Liver (tissue), 8 donors: ENCODE measurements at regions not wholly inside any gene's neighbourhood (a gene's known extent, or its start where the extent isn't known, plus 50 kb on each side); places are given as distances from the start of the nearest gene placed in this dataset.

Source experiments
- DNase-seq: peaks from one replicate; pipeline ENCODE4 v3.0.0-alpha.2; 2017; ENCODE audit warnings: low spot score
- H3K27ac ChIP-seq, 2 donors: one replicate each; pipeline ENCODE4 v1.7.0; 2013; ENCODE audit warnings: inconsistent platforms in 2 of 2, low read length in 2 of 2, control low read depth in 1 of 2, low read depth in 1 of 2, mild to moderate bottlenecking in 1 of 2
- H3K27me3 ChIP-seq, 4 donors: one replicate each; pipeline versions ENCODE4 v1.6.1 to v1.7.0; 2013; ENCODE audit warnings: low read length in 3 of 4, inconsistent platforms in 1 of 4, mild to moderate bottlenecking in 1 of 4, moderate library complexity in 1 of 4; ENCODE audit not compliant: control insufficient read depth in 4 of 4, insufficient read depth in 4 of 4
- H3K36me3 ChIP-seq, 4 donors: one replicate each; pipeline versions ENCODE4 v1.6.1 to v1.7.0; 2013; ENCODE audit warnings: low read length in 3 of 4, mild to moderate bottlenecking in 3 of 4, low read depth in 1 of 4, moderate library complexity in 1 of 4; ENCODE audit not compliant: control insufficient read depth in 4 of 4, insufficient read depth in 3 of 4
- H3K4me1 ChIP-seq, 4 donors: one replicate each; pipeline versions ENCODE4 v1.6.1 to v1.7.0; 2013; ENCODE audit warnings: low read length in 3 of 4, mild to moderate bottlenecking in 3 of 4, moderate library complexity in 1 of 4; ENCODE audit not compliant: control insufficient read depth in 4 of 4, insufficient read depth in 4 of 4
- H3K4me3 ChIP-seq, 3 donors: one replicate each; pipeline versions ENCODE4 v1.6.1 to v1.7.0; 2013; ENCODE audit warnings: low read length in 3 of 3, control low read depth in 1 of 3, low read depth in 1 of 3, mild to moderate bottlenecking in 1 of 3
- H3K9ac ChIP-seq, 2 donors: one replicate each; pipeline ENCODE4 v1.7.0; 2013; ENCODE audit warnings: low read length in 2 of 2, mild to moderate bottlenecking in 2 of 2, moderate library complexity in 2 of 2, control low read depth in 1 of 2, low read depth in 1 of 2
- H3K9me3 ChIP-seq, 4 donors: one replicate each; pipeline versions ENCODE4 v1.6.1 to v1.7.0; 2013; ENCODE audit warnings: low read length in 3 of 4; ENCODE audit not compliant: control insufficient read depth in 4 of 4
- EGR1 ChIP-seq, 2 donors: IDR thresholded peaks; 2 replicates each; pipeline ENCODE4 v1.6.1; 2016 to 2018; ENCODE audit warnings: antibody characterized with exemption in 2 of 2, low read depth in 2 of 2
- FOXA1 ChIP-seq: IDR thresholded peaks from 2 replicates; pipeline ENCODE4 v1.6.1; 2016; ENCODE audit warnings: antibody characterized with exemption
- FOXA2 ChIP-seq: IDR thresholded peaks from 2 replicates; pipeline ENCODE4 v1.6.1; 2016; ENCODE audit warnings: antibody characterized with exemption
- GABPA ChIP-seq, 2 donors: IDR thresholded peaks in 1 of 2; conservative IDR thresholded peaks in 1 of 2; 2 replicates each; pipeline ENCODE4 v1.6.1; 2016; ENCODE audit warnings: antibody characterized with exemption in 2 of 2, mild to moderate bottlenecking in 1 of 2, moderate library complexity in 1 of 2
- HNF4A ChIP-seq, 2 donors: conservative IDR thresholded peaks; 2 replicates each; pipeline ENCODE4 v1.6.1; 2016; ENCODE audit warnings: antibody characterized with exemption in 2 of 2, mild to moderate bottlenecking in 2 of 2
- HNF4G ChIP-seq: IDR thresholded peaks from 2 replicates; pipeline ENCODE4 v1.6.1; 2016; ENCODE audit warnings: antibody characterized with exemption
- JUND ChIP-seq, 2 donors: IDR thresholded peaks; 2 replicates each; pipeline ENCODE4 v1.6.1; 2016; ENCODE audit warnings: antibody characterized with exemption in 2 of 2
- NR2F2 ChIP-seq: IDR thresholded peaks from 2 replicates; pipeline ENCODE4 v1.6.1; 2016; ENCODE audit warnings: antibody characterized with exemption
- RAD21 ChIP-seq, 2 donors: IDR thresholded peaks; 2 replicates each; pipeline ENCODE4 v1.6.1; 2016; ENCODE audit warnings: antibody characterized with exemption in 2 of 2, mild to moderate bottlenecking in 2 of 2
- RXRA ChIP-seq, 2 donors: IDR thresholded peaks; 2 replicates each; pipeline ENCODE4 v1.6.1; 2017 to 2018; ENCODE audit warnings: antibody characterized with exemption in 2 of 2, mild to moderate bottlenecking in 1 of 2
- SP1 ChIP-seq: IDR thresholded peaks from 2 replicates; pipeline ENCODE4 v1.6.1; 2018; ENCODE audit warnings: antibody characterized with exemption, mild to moderate bottlenecking
- TAF1 ChIP-seq: conservative IDR thresholded peaks from 2 replicates; pipeline ENCODE4 v1.6.1; 2016; ENCODE audit warnings: antibody characterized with exemption, mild to moderate bottlenecking
- YY1 ChIP-seq: IDR thresholded peaks from 2 replicates; pipeline ENCODE4 v1.6.1; 2016; ENCODE audit warnings: antibody characterized with exemption, mild to moderate bottlenecking
- WGBS: extraction: QIAGEN DNeasy Blood & Tissue Kit; methylation state at CpG from one replicate; pipeline ENCODE4 v1.1.7; 2013; 5-methylcytosine and 5-hydroxymethylcytosine counted together
- TF ChIP-seq, protein P1 (sequence below): IDR thresholded peaks from 2 replicates; pipeline ENCODE4 v1.6.1; 2016; ENCODE audit warnings: antibody characterized with exemption
- TF ChIP-seq, protein P2 (sequence below): IDR thresholded peaks from 2 replicates; pipeline ENCODE4 v1.6.1; 2016; ENCODE audit warnings: antibody characterized with exemption
- TF ChIP-seq, protein P3 (sequence below): IDR thresholded peaks from 2 replicates; pipeline ENCODE4 v1.6.1; 2016; ENCODE audit warnings: antibody characterized with exemption, mild to moderate bottlenecking
- TF ChIP-seq, protein P4 (sequence below): IDR thresholded peaks from 2 replicates; pipeline ENCODE4 v1.6.1; 2016; ENCODE audit warnings: antibody characterized with exemption
- TF ChIP-seq, protein P5 (sequence below): fragments of 150-350 bp; IDR thresholded peaks from 2 replicates; pipeline ENCODE4 v1.5.1; 2017; ENCODE audit warnings: improper control_type of control experiment, low read depth, low read length; ENCODE audit not compliant: missing input control
- donor health status: healthy.
- donor health status: healthy.
- donor health status: healthy.
- donor health status: healthy.
- donor health status: healthy.

DNA sequence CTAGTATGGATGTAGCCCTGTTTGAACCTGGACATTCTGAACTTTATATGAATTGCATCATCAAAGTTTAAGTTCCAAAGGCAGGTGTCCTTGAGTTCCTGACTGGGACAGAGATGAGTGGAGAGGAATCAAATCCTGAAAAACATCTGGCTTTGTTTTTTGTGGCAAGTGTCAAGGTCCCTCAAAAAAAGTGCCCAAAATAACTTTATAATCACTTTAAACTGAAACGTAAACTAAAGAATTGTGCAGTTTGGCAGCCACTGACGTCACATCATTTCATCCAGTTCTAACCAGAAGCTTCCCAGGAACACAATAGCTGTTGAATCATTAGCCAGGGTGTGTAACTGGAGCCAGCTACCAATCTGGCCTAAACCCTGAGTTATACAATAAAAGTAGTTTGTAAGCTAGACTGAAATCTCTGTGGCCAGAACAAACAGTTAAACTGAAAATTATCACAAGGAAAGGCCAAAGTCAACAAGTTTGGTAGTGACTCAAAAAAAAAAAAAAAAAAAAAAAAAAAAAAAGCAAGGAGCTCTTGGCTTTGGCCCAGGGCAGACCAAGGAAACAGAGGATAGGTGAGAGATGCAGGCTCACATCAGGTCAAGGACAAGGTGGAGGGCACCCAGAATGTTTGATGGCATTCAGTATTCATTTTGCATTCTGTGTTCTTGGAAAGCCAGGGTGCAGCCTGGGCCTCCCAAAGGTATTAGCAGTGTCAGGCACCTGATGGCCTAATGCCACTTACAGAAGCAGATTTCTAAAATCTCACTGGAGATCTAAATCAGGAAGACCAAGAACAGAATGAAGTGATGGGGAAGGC lies 74.3 kb downstream of the TNFSF18 start:
- Histone ChIP-seq H3K9ac (no peak overlapping the region), H3K36me3 (no peaks in the 10 kb centered on the region), H3K27me3 (no peaks in the 10 kb centered on the region), H3K4me1 (peaks cover 0 to 16% (median 14%) of the 10 kb centered on the region in 4 donors), H3K27ac (peak overlapping the region; percentile 67 to 72), H3K4me3 (no peak overlapping the region), H3K9me3 (no peaks in the 10 kb centered on the region)
- TF ChIP-seq FOXA2 (peak; percentile 86), FOXA1 (no peak), RAD21 (IDR thresholded peaks at IDR 0.05) (peak; percentile 54 to 57), TAF1 (no peak), RXRA (IDR thresholded peaks at IDR 0.05) (peak; percentile 81 to 85), SP1 (peak; percentile 94), NR2F2 (peak; percentile 10), HNF4A (conservative IDR thresholded peaks at IDR 0.05) (peak; percentile 76 to 80), HNF4G (peak; percentile 18), YY1 (peak; percentile 64), EGR1 (IDR thresholded peaks at IDR 0.05; ENCODE audit: low read depth in 2 of 2) (no peak), GABPA (IDR thresholded peaks at IDR 0.05 in 1 of 2, conservative IDR thresholded peaks at IDR 0.05 in 1 of 2) (no peak), JUND (IDR thresholded peaks at IDR 0.05) (peak; percentile 61 to 80)
- TF ChIP-seq, protein P1, sequence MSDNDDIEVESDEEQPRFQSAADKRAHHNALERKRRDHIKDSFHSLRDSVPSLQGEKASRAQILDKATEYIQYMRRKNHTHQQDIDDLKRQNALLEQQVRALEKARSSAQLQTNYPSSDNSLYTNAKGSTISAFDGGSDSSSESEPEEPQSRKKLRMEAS: peak; percentile 36
- TF ChIP-seq, protein P2, sequence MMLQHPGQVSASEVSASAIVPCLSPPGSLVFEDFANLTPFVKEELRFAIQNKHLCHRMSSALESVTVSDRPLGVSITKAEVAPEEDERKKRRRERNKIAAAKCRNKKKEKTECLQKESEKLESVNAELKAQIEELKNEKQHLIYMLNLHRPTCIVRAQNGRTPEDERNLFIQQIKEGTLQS: peak; percentile 61
- TF ChIP-seq, protein P3, sequence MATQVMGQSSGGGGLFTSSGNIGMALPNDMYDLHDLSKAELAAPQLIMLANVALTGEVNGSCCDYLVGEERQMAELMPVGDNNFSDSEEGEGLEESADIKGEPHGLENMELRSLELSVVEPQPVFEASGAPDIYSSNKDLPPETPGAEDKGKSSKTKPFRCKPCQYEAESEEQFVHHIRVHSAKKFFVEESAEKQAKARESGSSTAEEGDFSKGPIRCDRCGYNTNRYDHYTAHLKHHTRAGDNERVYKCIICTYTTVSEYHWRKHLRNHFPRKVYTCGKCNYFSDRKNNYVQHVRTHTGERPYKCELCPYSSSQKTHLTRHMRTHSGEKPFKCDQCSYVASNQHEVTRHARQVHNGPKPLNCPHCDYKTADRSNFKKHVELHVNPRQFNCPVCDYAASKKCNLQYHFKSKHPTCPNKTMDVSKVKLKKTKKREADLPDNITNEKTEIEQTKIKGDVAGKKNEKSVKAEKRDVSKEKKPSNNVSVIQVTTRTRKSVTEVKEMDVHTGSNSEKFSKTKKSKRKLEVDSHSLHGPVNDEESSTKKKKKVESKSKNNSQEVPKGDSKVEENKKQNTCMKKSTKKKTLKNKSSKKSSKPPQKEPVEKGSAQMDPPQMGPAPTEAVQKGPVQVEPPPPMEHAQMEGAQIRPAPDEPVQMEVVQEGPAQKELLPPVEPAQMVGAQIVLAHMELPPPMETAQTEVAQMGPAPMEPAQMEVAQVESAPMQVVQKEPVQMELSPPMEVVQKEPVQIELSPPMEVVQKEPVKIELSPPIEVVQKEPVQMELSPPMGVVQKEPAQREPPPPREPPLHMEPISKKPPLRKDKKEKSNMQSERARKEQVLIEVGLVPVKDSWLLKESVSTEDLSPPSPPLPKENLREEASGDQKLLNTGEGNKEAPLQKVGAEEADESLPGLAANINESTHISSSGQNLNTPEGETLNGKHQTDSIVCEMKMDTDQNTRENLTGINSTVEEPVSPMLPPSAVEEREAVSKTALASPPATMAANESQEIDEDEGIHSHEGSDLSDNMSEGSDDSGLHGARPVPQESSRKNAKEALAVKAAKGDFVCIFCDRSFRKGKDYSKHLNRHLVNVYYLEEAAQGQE: peak; percentile 46
- TF ChIP-seq, protein P4, sequence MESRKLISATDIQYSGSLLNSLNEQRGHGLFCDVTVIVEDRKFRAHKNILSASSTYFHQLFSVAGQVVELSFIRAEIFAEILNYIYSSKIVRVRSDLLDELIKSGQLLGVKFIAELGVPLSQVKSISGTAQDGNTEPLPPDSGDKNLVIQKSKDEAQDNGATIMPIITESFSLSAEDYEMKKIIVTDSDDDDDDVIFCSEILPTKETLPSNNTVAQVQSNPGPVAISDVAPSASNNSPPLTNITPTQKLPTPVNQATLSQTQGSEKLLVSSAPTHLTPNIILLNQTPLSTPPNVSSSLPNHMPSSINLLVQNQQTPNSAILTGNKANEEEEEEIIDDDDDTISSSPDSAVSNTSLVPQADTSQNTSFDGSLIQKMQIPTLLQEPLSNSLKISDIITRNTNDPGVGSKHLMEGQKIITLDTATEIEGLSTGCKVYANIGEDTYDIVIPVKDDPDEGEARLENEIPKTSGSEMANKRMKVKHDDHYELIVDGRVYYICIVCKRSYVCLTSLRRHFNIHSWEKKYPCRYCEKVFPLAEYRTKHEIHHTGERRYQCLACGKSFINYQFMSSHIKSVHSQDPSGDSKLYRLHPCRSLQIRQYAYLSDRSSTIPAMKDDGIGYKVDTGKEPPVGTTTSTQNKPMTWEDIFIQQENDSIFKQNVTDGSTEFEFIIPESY: peak; percentile 45
- TF ChIP-seq, protein P5, sequence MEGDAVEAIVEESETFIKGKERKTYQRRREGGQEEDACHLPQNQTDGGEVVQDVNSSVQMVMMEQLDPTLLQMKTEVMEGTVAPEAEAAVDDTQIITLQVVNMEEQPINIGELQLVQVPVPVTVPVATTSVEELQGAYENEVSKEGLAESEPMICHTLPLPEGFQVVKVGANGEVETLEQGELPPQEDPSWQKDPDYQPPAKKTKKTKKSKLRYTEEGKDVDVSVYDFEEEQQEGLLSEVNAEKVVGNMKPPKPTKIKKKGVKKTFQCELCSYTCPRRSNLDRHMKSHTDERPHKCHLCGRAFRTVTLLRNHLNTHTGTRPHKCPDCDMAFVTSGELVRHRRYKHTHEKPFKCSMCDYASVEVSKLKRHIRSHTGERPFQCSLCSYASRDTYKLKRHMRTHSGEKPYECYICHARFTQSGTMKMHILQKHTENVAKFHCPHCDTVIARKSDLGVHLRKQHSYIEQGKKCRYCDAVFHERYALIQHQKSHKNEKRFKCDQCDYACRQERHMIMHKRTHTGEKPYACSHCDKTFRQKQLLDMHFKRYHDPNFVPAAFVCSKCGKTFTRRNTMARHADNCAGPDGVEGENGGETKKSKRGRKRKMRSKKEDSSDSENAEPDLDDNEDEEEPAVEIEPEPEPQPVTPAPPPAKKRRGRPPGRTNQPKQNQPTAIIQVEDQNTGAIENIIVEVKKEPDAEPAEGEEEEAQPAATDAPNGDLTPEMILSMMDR: no peak
- DNase-seq: no peak
- WGBS: 23% methylated on average over 2 of the region's 2 CpGs
